ENCODE measurements at regions not wholly inside any gene's neighbourhood (a gene's known extent, or its start where the extent isn't known, plus 50 kb on each side); places are given as distances from the start of the nearest gene placed in this dataset.

DNA sequence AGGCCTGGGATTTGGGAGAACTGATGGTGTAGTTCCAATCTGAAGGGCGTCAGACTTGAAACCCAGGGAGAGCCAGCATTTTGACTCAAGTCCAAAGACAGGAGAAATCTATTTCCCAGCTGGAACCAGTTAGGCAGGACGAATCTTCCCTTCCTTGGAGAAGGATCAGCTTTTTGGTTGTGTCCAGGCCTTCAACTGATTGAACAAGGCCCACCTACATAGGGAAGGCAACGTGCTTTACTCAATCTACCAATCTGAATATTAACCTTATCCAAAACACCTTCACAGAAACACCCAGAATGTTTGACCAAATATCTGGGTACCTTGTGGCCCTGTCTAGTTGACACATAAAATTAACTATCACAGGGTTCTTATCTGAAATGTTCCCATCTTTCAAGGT, 221.9 kb upstream of the DLGAP1 start:
- no peak for TF ChIP-seq TCF12 (IDR thresholded peaks at IDR 0.05; ENCODE audit: low read depth)
- TF ChIP-seq, protein P1, sequence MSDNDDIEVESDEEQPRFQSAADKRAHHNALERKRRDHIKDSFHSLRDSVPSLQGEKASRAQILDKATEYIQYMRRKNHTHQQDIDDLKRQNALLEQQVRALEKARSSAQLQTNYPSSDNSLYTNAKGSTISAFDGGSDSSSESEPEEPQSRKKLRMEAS (IDR thresholded peaks at IDR 0.05), result no peak
- TF ChIP-seq, protein P2, sequence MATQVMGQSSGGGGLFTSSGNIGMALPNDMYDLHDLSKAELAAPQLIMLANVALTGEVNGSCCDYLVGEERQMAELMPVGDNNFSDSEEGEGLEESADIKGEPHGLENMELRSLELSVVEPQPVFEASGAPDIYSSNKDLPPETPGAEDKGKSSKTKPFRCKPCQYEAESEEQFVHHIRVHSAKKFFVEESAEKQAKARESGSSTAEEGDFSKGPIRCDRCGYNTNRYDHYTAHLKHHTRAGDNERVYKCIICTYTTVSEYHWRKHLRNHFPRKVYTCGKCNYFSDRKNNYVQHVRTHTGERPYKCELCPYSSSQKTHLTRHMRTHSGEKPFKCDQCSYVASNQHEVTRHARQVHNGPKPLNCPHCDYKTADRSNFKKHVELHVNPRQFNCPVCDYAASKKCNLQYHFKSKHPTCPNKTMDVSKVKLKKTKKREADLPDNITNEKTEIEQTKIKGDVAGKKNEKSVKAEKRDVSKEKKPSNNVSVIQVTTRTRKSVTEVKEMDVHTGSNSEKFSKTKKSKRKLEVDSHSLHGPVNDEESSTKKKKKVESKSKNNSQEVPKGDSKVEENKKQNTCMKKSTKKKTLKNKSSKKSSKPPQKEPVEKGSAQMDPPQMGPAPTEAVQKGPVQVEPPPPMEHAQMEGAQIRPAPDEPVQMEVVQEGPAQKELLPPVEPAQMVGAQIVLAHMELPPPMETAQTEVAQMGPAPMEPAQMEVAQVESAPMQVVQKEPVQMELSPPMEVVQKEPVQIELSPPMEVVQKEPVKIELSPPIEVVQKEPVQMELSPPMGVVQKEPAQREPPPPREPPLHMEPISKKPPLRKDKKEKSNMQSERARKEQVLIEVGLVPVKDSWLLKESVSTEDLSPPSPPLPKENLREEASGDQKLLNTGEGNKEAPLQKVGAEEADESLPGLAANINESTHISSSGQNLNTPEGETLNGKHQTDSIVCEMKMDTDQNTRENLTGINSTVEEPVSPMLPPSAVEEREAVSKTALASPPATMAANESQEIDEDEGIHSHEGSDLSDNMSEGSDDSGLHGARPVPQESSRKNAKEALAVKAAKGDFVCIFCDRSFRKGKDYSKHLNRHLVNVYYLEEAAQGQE (IDR thresholded peaks at IDR 0.05; ENCODE audit: low read depth), result no peak
- TF ChIP-seq NFIC (IDR thresholded peaks at IDR 0.05), result no peak
- no peak for TF ChIP-seq EGR1 (IDR thresholded peaks at IDR 0.05)
- TF ChIP-seq TAF1 (IDR thresholded peaks at IDR 0.05; ENCODE audit: low read depth), result no peak

DNA sequence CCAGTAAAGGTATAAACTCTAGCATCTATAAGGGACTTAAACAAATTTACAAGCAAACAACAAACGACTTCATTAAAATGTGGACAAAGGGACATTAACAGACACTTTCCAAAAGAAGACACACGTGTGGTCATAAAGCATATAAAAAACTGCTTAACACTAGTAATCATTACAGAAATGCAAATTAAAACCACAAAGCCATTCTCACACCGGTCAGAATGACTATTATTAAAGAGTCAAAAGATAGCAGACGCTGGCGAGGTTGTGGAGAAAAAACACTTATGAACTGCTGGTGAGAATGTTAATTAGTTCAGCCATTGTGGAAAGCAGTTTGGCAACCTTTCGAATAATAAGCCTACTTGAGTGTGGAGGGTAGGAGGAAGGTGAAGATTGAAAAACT, 217.1 kb upstream of the DLGAP1 start:
- TF ChIP-seq EP300 (IDR thresholded peaks at IDR 0.05; ENCODE audit: borderline replicate concordance) (no peak), TCF12 (IDR thresholded peaks at IDR 0.05; ENCODE audit: low read depth) (no peak), YY1 (IDR thresholded peaks at IDR 0.05; ENCODE audit: low read depth) (no peak), NFIC (IDR thresholded peaks at IDR 0.05) (no peak), TEAD4 (IDR thresholded peaks at IDR 0.05) (no peak), ZBTB7A (IDR thresholded peaks at IDR 0.05; ENCODE audit: low read depth) (no peak), FOXM1 (IDR thresholded peaks at IDR 0.05; ENCODE audit: borderline replicate concordance, low read depth) (no peak)
- TF ChIP-seq, protein P1 (IDR thresholded peaks at IDR 0.05), result no peak
- TF ChIP-seq, protein P3, sequence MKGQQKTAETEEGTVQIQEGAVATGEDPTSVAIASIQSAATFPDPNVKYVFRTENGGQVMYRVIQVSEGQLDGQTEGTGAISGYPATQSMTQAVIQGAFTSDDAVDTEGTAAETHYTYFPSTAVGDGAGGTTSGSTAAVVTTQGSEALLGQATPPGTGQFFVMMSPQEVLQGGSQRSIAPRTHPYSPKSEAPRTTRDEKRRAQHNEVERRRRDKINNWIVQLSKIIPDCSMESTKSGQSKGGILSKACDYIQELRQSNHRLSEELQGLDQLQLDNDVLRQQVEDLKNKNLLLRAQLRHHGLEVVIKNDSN (IDR thresholded peaks at IDR 0.05), result no peak
- TF ChIP-seq, protein P2 (IDR thresholded peaks at IDR 0.05; ENCODE audit: low read depth), result no peak

DNA sequence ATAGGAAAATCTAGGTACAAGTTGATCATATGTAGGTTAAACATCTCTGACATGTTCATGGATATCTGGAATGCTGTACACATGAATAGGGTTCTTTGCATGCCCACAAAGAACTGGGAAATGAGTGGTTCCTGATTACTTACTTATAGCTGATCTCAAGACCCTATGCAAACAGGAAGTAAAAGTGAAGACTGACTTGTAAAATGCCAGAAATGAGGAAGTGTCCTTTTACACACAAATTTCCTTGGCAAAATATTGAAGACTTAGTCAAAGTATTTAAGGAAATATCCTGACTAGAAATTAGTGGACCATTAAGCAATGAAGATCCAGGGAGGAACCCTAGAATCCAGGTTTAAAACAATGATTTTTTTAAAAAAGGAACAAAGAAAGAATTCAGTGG, 203.7 kb upstream of the DLGAP1 start:
- TF ChIP-seq EGR1 (IDR thresholded peaks at IDR 0.05), result no peak
- no peak for TF ChIP-seq NFIC (IDR thresholded peaks at IDR 0.05)
- no peak for TF ChIP-seq TCF12 (IDR thresholded peaks at IDR 0.05; ENCODE audit: low read depth)
- TF ChIP-seq, protein P3 (IDR thresholded peaks at IDR 0.05), result no peak
- TF ChIP-seq, protein P1 (IDR thresholded peaks at IDR 0.05), result no peak
- TF ChIP-seq EP300 (IDR thresholded peaks at IDR 0.05; ENCODE audit: borderline replicate concordance), result no peak
- TF ChIP-seq RAD21 (IDR thresholded peaks at IDR 0.05; ENCODE audit: low read depth), result no peak

DNA sequence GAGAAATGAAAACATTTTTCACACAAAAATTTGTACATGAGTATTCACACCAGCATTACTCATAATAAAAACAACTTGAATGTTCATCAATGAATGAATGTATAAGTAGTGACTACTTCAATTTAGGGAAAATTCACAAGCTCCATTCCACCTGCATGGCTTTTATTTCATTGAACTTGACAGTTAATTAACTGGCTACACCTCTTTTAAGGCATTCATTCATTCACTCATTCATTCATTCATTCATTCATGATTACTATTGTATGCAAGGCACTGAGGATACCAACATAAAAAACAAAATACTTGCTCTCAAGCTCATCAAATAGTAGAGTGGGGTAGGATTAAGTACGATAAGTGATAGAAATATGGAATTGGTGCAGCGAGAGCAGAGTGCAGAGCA, 198.3 kb upstream of the DLGAP1 start:
- no peak for TF ChIP-seq EP300 (IDR thresholded peaks at IDR 0.05; ENCODE audit: borderline replicate concordance)
- TF ChIP-seq, protein P3 (IDR thresholded peaks at IDR 0.05), result no peak
- no peak for TF ChIP-seq TAF1 (IDR thresholded peaks at IDR 0.05; ENCODE audit: low read depth)
- TF ChIP-seq YY1 (IDR thresholded peaks at IDR 0.05; ENCODE audit: low read depth), result no peak
- no peak for TF ChIP-seq CEBPB (IDR thresholded peaks at IDR 0.05)
- TF ChIP-seq EGR1 (IDR thresholded peaks at IDR 0.05), result no peak
- TF ChIP-seq NFIC (IDR thresholded peaks at IDR 0.05), result no peak
- TF ChIP-seq, protein P1 (IDR thresholded peaks at IDR 0.05), result no peak
- TF ChIP-seq ZBTB7A (IDR thresholded peaks at IDR 0.05; ENCODE audit: low read depth), result no peak
- TF ChIP-seq FOXM1 (IDR thresholded peaks at IDR 0.05; ENCODE audit: borderline replicate concordance, low read depth), result no peak
- no peak for TF ChIP-seq TCF12 (IDR thresholded peaks at IDR 0.05; ENCODE audit: low read depth)
- TF ChIP-seq TEAD4 (IDR thresholded peaks at IDR 0.05), result no peak
- no peak for TF ChIP-seq CREB1 (IDR thresholded peaks at IDR 0.05; ENCODE audit: low read depth)
- no peak for TF ChIP-seq RAD21 (IDR thresholded peaks at IDR 0.05; ENCODE audit: low read depth)

DNA sequence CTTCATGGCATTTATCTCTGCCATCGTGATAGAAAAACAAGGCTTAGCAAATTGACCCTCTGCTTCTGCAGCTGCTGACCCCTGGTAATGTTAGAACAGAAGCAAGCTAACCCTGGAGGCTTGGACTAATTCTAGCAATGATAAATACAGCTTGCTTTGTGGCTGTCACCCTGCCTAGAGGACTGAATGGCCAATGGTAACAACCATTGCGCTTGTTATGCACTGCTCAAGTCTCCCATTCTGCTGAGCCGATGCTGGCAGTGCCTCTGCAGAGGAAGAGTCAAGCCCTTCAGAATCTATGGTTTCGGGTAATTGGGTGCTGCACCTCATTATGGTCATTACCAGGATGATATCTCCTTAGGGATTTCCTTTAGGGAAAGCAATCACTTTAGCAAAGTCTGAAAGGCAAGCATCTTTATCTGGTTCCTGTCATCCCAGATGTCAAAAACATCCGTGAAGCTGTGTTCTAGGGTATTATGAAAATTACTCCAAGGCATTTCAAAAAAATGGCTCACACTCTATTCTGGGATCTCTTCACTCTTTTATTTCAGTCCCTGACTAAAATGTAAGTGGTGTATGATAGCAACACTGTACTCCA, 186.8 kb upstream of the DLGAP1 start:
- no peak for TF ChIP-seq TCF12 (IDR thresholded peaks at IDR 0.05; ENCODE audit: low read depth)
- TF ChIP-seq, protein P3 (IDR thresholded peaks at IDR 0.05), result no peak
